ENCODE measurements at regions not wholly inside any gene's neighbourhood (a gene's known extent, or its start where the extent isn't known, plus 50 kb on each side); places are given as distances from the start of the nearest gene placed in this dataset.

GRCh38 chr4:151917145-151917734 is 156.4 kb upstream of the GATB start:
- no peak overlapping the region for H3K4me3 Mint-ChIP-seq (ENCODE audit: unreplicated experiment)
- H3K27ac Mint-ChIP-seq (ENCODE audit: low read depth, unreplicated experiment) = no peak overlapping the region
- TF ChIP-seq, protein P1, sequence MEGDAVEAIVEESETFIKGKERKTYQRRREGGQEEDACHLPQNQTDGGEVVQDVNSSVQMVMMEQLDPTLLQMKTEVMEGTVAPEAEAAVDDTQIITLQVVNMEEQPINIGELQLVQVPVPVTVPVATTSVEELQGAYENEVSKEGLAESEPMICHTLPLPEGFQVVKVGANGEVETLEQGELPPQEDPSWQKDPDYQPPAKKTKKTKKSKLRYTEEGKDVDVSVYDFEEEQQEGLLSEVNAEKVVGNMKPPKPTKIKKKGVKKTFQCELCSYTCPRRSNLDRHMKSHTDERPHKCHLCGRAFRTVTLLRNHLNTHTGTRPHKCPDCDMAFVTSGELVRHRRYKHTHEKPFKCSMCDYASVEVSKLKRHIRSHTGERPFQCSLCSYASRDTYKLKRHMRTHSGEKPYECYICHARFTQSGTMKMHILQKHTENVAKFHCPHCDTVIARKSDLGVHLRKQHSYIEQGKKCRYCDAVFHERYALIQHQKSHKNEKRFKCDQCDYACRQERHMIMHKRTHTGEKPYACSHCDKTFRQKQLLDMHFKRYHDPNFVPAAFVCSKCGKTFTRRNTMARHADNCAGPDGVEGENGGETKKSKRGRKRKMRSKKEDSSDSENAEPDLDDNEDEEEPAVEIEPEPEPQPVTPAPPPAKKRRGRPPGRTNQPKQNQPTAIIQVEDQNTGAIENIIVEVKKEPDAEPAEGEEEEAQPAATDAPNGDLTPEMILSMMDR (IDR thresholded peaks at IDR 0.05; ENCODE audit: unreplicated experiment) = no peak
- intact Hi-C loops (cut with micrococcal nuclease) = no loop called here
- no peaks in the 10 kb centered on the region for H3K36me3 Mint-ChIP-seq (ENCODE audit: insufficient read depth, unreplicated experiment)
- POLR2A ChIA-PET = no interaction called here
- DNase-seq (ENCODE audit: unreplicated experiment) = no peak
- CTCF ChIA-PET = interaction anchor here (0.5 kb wide), 1 partner anchor 116 kb away, joined by 3 read pairs; no protein-coding TSS in a partner anchor
- H3K9me3 Mint-ChIP-seq (ENCODE audit: unreplicated experiment) = no peaks in the 10 kb centered on the region
- H3K4me1 Mint-ChIP-seq (ENCODE audit: insufficient read depth, unreplicated experiment) = peaks cover 11% of the 10 kb centered on the region
- H3K27me3 Mint-ChIP-seq (ENCODE audit: insufficient read depth, unreplicated experiment) = no peaks in the 10 kb centered on the region
- BruUV-seq (replicated peaks) = no TSS peak

DNA sequence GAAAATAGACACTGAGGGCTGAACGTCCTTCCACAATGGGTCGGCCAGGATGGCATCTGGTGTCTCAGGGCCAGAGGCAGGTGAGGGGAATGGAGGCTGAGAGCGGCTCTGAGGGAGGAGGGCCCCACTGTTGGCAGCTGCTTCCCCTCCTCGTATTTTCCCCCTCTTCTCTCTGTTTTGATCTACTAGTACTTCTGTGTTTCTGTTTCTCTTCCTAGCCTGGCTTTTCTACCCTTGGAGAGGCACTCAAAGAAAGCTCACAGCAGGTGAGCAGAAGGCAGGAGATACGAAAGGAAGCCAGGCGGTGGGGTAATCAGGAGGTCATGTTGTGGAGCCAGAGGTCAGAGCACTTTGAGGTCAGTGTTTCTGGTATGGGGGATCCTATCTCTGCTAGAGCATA is 151.8 kb upstream of the GATB start:
- TF ChIP-seq, protein P1 (IDR thresholded peaks at IDR 0.05; ENCODE audit: unreplicated experiment) = no peak
- CTCF ChIA-PET = no interaction called here
- Mint-ChIP-seq H3K27ac (ENCODE audit: low read depth, unreplicated experiment) (no peak overlapping the region), H3K4me1 (ENCODE audit: insufficient read depth, unreplicated experiment) (no peaks in the 10 kb centered on the region), H3K27me3 (ENCODE audit: insufficient read depth, unreplicated experiment) (no peaks in the 10 kb centered on the region), H3K36me3 (ENCODE audit: insufficient read depth, unreplicated experiment) (no peaks in the 10 kb centered on the region), H3K4me3 (ENCODE audit: unreplicated experiment) (no peak overlapping the region), H3K9me3 (ENCODE audit: unreplicated experiment) (no peaks in the 10 kb centered on the region)
- no TSS peak for BruUV-seq (replicated peaks)
- POLR2A ChIA-PET = no interaction called here
- intact Hi-C loops (cut with micrococcal nuclease) = no loop called here
- DNase-seq (ENCODE audit: unreplicated experiment) = no peak

- Mint-ChIP-seq H3K27me3 (ENCODE audit: insufficient read depth, unreplicated experiment) (no peaks in the 10 kb centered on the region), H3K4me3 (ENCODE audit: unreplicated experiment) (no peak overlapping the region), H3K4me1 (ENCODE audit: insufficient read depth, unreplicated experiment) (no peaks in the 10 kb centered on the region), H3K27ac (ENCODE audit: low read depth, unreplicated experiment) (no peak overlapping the region), H3K36me3 (ENCODE audit: insufficient read depth, unreplicated experiment) (no peaks in the 10 kb centered on the region), H3K9me3 (ENCODE audit: unreplicated experiment) (no peaks in the 10 kb centered on the region)
- intact Hi-C loops (cut with micrococcal nuclease) = no loop called here
- TF ChIP-seq, protein P1 (IDR thresholded peaks at IDR 0.05; ENCODE audit: unreplicated experiment) = no peak
- no peak for DNase-seq (ENCODE audit: unreplicated experiment)
- CTCF ChIA-PET = no interaction called here
- no TSS peak for BruUV-seq (replicated peaks)
- POLR2A ChIA-PET = no interaction called here
Observed at GRCh38 chr4:151911970-151912369, 151.2 kb upstream of the GATB start.

DNA sequence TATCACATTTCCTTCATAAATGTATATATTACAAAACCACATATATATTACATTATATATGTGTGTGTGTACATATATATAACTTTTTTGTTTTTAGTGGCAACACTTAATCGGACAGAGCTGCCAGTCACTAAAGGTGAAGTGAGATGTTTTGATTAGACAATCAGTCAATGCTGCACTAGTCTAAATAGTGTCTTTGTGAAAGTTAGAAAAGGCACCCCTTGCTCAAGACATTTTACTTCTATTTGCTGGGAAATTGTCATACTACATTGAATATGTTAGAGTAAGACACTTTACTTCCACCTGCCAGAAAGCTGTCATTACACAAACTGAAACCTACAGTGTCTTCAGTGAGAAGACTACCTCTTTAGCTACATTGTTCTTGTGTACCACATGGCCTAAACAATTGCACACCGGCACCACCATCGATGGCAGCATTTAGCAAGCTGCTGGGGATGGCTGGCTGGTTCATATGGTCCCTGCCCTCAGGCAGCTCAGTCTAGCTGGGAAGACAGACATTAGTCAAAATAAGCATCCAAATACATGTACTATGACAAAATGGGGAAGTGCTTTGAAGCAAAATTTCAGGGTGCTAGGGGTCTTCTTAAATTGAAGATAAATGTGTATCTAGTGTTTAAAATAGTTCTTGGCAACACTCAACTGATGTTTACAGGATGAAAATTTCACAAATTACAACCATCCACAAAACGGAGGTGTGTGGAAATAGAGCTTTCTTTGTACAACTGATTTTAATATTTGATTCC is 148.1 kb upstream of the GATB start:
- no TSS peak for BruUV-seq (replicated peaks)
- ChIA-PET CTCF (interaction anchor here (0.7 kb wide), 1 partner anchor 32 kb away, joined by 3 read pairs; no protein-coding TSS in a partner anchor), POLR2A (no interaction called here)
- no peaks in the 10 kb centered on the region for H3K9me3 Mint-ChIP-seq (ENCODE audit: unreplicated experiment)
- no peaks in the 10 kb centered on the region for H3K27me3 Mint-ChIP-seq (ENCODE audit: insufficient read depth, unreplicated experiment)
- TF ChIP-seq, protein P1 (IDR thresholded peaks at IDR 0.05; ENCODE audit: unreplicated experiment) = no peak
- DNase-seq (ENCODE audit: unreplicated experiment) = no peak
- no peak overlapping the region for H3K27ac Mint-ChIP-seq (ENCODE audit: low read depth, unreplicated experiment)
- H3K4me1 Mint-ChIP-seq (ENCODE audit: insufficient read depth, unreplicated experiment) = no peaks in the 10 kb centered on the region
- H3K4me3 Mint-ChIP-seq (ENCODE audit: unreplicated experiment) = no peak overlapping the region
- intact Hi-C loops (cut with micrococcal nuclease) = no loop called here
- H3K36me3 Mint-ChIP-seq (ENCODE audit: insufficient read depth, unreplicated experiment) = no peaks in the 10 kb centered on the region

Measured in MCF 10A (cell line).